DND-41 (cell line): ENCODE measurements at regions not wholly inside any gene's neighbourhood (a gene's known extent, or its start where the extent isn't known, plus 50 kb on each side); places are given as distances from the start of the nearest gene placed in this dataset.

ENCODE experiments used
- EZH2 ChIP-seq: IDR thresholded peaks from 3 replicates; pipeline ENCODE4 v1.6.1; 2012; ENCODE audit warnings: borderline replicate concordance, low read depth, mild to moderate bottlenecking, moderate library complexity, low read length, inconsistent platforms; ENCODE audit not compliant: severe bottlenecking
- TF ChIP-seq, protein P1 (sequence below): IDR thresholded peaks from 2 replicates; pipeline ENCODE4 v1.5.1; 2012; ENCODE audit warnings: borderline replicate concordance, low read length, moderate library complexity, mild to moderate bottlenecking; ENCODE audit not compliant: poor library complexity, severe bottlenecking; ENCODE audit errors: extremely low read depth

DNA sequence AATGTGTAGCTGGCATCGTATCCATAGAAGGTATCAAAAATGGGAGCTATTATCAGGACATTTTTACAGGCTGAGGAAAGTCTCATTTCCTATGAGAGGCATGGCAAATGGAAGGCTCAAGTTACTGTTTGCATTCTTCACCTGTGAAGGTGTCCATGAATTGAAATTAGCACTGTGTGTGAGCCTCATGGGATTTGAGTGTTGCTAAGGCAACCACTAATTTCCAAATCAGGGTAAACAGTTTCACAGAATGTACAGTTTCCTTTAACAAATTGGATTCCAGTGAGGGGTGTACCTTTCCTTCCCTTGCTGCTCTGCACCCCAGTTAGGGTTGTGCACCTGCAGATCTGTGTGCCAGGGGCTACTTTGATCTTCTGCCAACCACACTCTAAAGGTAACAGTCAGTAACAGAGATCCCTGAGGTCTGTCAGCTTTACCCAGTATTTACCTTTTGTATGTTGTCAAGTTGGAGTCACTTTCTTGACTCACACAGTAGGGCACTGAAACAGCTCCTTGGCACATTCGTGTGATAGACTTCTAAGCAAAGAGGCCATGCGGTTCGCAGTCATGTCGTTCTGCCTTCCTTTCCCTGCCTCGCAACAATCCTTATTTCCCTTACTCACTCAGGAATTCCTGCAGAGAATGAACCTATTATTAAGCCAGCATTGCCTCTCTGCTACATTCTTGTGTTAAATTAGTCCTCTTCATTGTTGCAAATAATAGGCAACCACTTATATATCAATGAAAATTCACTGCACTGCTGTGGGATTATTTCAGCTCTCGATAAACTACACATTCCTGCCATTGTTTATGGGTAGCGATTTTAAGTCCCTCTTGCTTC lies 129.8 kb upstream of the GBE1 start:
- TF ChIP-seq EZH2, result no peak
- TF ChIP-seq, protein P1, sequence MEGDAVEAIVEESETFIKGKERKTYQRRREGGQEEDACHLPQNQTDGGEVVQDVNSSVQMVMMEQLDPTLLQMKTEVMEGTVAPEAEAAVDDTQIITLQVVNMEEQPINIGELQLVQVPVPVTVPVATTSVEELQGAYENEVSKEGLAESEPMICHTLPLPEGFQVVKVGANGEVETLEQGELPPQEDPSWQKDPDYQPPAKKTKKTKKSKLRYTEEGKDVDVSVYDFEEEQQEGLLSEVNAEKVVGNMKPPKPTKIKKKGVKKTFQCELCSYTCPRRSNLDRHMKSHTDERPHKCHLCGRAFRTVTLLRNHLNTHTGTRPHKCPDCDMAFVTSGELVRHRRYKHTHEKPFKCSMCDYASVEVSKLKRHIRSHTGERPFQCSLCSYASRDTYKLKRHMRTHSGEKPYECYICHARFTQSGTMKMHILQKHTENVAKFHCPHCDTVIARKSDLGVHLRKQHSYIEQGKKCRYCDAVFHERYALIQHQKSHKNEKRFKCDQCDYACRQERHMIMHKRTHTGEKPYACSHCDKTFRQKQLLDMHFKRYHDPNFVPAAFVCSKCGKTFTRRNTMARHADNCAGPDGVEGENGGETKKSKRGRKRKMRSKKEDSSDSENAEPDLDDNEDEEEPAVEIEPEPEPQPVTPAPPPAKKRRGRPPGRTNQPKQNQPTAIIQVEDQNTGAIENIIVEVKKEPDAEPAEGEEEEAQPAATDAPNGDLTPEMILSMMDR, result no peak
